ENCODE measurements at regions not wholly inside any gene's neighbourhood (a gene's known extent, or its start where the extent isn't known, plus 50 kb on each side); places are given as distances from the start of the nearest gene placed in this dataset.

DNA sequence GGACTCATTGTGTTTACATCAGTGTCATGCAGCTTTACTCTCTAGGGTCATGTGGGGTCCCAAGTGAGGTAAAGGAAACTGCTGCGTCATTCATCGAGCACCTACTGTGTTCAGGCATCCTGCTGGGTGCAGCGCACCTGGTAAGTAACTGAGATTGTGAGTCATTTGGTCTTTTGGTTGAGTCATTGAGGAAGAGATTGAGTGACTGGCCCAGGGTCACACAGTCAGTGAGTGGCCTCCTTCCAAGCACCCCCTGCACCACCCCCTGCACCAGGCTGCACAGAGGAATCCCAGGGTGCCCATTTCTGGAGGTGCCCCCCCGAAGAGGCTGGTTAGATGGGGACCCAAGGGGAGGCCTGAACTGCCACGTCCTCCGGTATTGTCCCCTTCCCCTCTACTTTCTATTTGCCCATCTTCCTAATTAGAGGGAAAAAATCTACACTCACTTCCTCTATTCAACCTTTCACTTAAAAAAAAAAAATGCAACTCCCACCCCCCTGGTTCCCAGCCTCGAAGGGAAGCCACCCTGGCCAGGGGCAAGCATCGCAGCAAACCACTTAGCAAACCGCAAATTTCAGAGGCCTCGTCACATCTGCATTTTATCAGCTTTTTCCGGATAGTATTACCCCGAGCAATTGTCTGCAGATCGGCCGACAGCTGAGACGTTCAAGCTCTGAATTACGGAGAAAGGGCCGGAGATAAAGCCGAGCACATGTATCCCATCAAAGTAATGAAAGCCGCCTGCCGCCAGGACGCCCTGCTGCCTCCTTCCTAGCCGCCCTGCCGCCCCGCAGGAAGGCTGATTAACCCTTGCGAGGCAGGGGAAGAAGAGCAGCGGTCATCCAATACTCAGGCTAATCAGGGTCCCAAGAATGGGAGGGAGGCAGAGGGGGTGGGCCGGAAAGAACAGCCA lies 96.3 kb upstream of the MSX1 start:
- no peak for TF ChIP-seq CTCF (IDR thresholded peaks at IDR 0.05)
- no peak for TF ChIP-seq POLR2AphosphoS5 (IDR thresholded peaks at IDR 0.05)
- no peak for TF ChIP-seq POLR2A (IDR thresholded peaks at IDR 0.05)
